ENCODE measurements at regions not wholly inside any gene's neighbourhood (a gene's known extent, or its start where the extent isn't known, plus 50 kb on each side); places are given as distances from the start of the nearest gene placed in this dataset.
"Not testable (repeated sequence)": the region's sequence is repeated elsewhere in the genome, so short reads cannot be mapped to it uniquely, and the experiment has no call there.

GRCh38 chr19:30252214-30252613, 120.0 kb upstream of the ZNF536 start:
- no peak for DNase-seq
- intact Hi-C loops (cut with DNase I), result no loop called here

GRCh38 chr19:30253581-30253996, 118.6 kb upstream of the ZNF536 start:
- intact Hi-C loops (cut with DNase I), result no loop called here

GRCh38 chr19:30254158-30254557, 118.0 kb upstream of the ZNF536 start:
- DNase-seq, result no peak
- intact Hi-C loops (cut with DNase I), result no loop called here

More at GRCh38 chr19:30253581-30253996, 118.6 kb upstream of the ZNF536 start:
- peak in 2 of 10 donors; percentile 34 to 70 for DNase-seq

- intact Hi-C loops (cut with DNase I), result no loop called here
- DNase-seq, result no peak
Measured at GRCh38 chr19:30254789-30255188, 117.4 kb upstream of the ZNF536 start.

- intact Hi-C loops (cut with DNase I), result no loop called here
Measured at GRCh38 chr19:30255791-30256495, 116.2 kb upstream of the ZNF536 start.

GRCh38 chr19:30256496-30256850, 115.7 kb upstream of the ZNF536 start:
- intact Hi-C loops (cut with DNase I), result no loop called here
- DNase-seq, result peak in 1 of 10 donors; percentile 10

More at GRCh38 chr19:30255791-30256495, 116.2 kb upstream of the ZNF536 start:
- peak in 1 of 10 donors; percentile 7 for DNase-seq

- intact Hi-C loops (cut with DNase I), result no loop called here
- DNase-seq, result peak in 1 of 10 donors; percentile 13
Measured at GRCh38 chr19:30263830-30264381, 108.3 kb upstream of the ZNF536 start.

DNA sequence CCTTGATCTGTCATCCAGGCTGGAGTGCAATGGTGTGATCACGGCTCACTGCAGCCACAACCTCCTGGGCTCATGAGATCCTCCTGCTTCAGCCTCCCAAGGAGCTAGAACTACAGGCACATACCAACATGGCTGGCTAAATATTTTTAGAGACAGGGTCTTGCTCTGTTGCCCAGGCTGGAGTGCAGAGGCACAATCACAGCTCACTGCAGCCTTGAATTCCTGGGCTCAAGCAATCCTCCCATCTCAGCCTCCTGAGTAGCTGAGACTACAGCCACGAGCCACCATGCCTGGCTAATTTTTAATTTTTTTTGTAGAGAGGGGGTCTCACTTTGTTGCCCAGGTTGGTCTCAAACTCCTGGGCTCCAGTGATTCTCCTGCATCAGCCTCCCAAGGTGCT, 106.3 kb upstream of the ZNF536 start:
- DNase-seq; intact Hi-C loops (cut with DNase I): not testable (repeated sequence)

- no peak for DNase-seq
- intact Hi-C loops (cut with DNase I), result no loop called here
Measured at GRCh38 chr19:30266687-30267086, 105.5 kb upstream of the ZNF536 start.

- DNase-seq, result no peak
- intact Hi-C loops (cut with DNase I), result no loop called here
Measured at GRCh38 chr19:30267332-30267731, 104.9 kb upstream of the ZNF536 start.

DNA sequence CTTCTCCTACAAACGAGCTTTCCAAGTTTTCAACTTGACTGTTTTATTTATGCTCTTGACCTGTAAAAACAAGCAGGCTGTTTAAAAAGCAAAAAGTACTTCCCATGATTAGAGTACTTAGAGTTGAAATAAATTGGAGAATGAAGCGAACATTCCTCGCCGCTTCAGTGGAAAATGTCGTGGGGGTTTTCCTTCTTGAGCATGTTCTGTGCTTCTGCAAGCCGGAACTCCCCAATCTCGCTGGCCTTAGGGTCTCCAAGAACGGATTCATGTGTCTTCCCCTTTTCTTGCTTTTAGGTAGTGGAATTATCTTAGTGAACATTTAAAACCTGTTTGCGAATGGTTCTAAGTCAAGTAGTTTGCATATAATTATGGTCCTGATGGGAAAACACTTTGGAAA, 103.6 kb upstream of the ZNF536 start:
- no peak for DNase-seq
- intact Hi-C loops (cut with DNase I), result no loop called here

DNA sequence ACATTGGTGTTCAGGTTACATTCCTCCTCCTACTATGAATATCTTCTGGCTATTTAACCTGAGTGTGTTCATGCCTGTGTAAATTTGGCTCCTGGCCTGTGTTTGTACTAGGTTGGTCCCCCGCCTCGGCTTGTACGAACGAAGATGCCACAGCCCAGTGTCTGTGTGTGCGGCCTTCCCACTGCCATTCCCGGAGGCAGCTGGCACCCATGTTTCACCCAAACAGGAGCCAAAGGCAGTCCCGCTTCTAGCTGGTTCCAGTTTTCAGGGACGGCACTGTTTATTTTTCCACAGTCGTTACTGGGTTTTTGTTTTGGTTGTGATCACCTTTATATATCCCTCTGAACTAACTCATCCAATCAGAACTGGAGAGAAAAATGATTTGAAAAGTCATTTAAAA, 102.5 kb upstream of the ZNF536 start:
- intact Hi-C loops (cut with DNase I), result no loop called here

DNA sequence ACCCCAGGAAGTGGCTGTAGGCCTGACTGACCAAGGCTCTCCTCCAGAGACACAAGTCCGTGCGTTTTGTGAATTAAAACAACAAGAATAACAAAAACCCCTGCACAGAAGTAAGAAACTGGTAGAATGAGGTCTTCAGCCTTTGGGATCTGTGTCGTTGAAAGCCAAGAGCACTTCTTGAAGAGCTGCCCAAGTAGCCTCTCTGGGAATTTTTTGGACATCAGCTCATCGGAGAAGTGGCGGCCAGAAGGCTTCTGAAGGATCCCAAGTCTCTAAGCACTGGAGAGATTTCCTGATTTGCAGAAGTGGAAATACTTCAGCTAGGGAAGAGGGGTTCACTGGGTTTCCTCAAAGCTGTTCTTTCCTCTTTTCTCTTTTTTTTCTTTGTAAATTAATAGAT, 100.4 kb upstream of the ZNF536 start:
- no peak for DNase-seq
- intact Hi-C loops (cut with DNase I), result no loop called here

More for the DNA sequence above, 102.5 kb upstream of the ZNF536 start:
- no peak for DNase-seq

DNA sequence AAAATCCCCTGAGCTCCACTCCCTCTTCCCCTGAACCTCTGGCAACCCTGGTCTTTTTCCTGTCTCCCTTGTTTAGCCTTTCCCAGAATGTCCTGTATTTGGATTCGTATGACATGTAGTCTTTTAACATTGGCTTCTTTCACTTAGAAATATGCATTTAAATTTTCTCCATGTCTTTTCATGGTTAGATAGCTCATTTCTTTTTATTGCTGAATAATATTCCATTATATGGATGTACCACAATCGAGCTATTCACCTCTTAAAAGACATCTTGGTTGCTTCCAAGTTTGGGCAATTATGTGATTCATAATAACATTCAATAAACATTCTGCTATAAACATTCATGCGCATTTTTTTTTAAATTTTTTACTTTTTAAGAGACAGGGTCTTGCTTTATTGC, 99.6 kb upstream of the ZNF536 start:
- DNase-seq, result no peak
- intact Hi-C loops (cut with DNase I), result no loop called here

- DNase-seq, result no peak
- intact Hi-C loops (cut with DNase I), result no loop called here
Measured at GRCh38 chr19:30273184-30273583, 99.0 kb upstream of the ZNF536 start.

GRCh38 chr19:30274987-30275386, 97.2 kb upstream of the ZNF536 start:
- intact Hi-C loops (cut with DNase I), result no loop called here

DNA sequence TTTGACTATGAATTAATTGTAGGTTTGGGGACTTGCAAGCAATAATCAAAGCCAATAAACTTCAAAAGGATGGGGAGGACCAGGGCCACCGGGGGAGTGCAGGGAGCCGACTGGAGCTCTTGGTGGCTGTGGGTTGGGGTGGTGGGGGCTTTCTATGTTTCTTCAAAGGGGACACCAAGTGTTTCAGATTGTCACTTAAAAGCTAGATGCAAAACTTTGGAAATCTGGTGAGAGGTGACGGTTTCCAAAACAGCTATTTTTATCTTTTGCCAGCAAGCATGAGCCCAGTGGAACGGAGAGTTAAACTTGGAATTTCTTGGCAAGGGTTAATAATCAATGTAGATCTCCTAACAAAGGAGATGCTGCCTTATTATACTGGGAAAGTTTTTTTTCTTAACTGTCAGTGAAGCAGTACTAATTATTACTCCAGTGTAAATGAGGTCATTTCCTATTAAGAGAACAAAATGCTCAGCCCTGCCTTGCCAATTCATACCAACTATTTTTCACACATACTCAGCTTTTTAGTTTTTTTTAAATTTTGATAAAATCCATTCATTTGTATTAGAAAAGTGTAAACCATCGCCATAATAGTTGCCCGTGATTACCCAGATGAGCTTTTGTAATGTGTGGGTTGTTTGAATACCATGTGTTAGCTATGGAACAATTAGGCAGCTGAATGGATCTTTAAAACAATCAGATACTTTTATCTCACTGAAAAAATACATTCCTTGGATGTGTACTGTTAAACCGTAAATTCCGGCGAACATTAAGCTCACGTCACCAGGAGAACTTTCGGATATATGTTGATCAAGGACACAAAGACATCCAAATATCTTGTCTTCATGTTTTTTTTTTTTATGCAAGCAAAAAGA, 95.9 kb upstream of the ZNF536 start:
- intact Hi-C loops (cut with DNase I), result no loop called here
- DNase-seq, result no peak

More at GRCh38 chr19:30274987-30275386, 97.2 kb upstream of the ZNF536 start:
- no peak for DNase-seq

DNA sequence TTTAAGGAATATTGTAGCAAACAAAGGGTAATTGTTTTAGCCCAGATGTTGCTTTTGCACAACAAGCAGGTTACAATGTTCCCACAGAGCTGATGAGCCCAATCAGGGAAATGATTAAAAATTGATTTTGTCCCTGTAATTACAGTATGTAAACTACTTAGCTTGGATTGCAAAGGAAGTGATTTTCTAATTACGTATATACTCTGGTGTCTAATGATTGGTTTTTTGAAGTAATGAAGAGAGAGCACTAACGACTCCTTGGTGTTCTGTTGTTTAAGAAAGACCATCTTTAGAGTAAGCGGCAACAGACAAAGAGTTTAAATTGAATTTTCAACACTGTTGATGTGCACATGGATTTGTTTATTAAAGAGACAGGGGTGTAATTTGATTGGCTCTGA, 95.3 kb upstream of the ZNF536 start:
- no peak for DNase-seq
- intact Hi-C loops (cut with DNase I), result no loop called here

GRCh38 chr19:30277941-30278881, 94.0 kb upstream of the ZNF536 start:
- intact Hi-C loops (cut with DNase I), result no loop called here

GRCh38 chr19:30278882-30279254, 93.3 kb upstream of the ZNF536 start:
- intact Hi-C loops (cut with DNase I), result no loop called here
- no peak for DNase-seq

More at GRCh38 chr19:30277941-30278881, 94.0 kb upstream of the ZNF536 start:
- DNase-seq, result no peak

All from posterior cingulate gyrus (tissue), 11 donors.